ENCODE measurements at regions not wholly inside any gene's neighbourhood (a gene's known extent, or its start where the extent isn't known, plus 50 kb on each side); places are given as distances from the start of the nearest gene placed in this dataset.

DNA sequence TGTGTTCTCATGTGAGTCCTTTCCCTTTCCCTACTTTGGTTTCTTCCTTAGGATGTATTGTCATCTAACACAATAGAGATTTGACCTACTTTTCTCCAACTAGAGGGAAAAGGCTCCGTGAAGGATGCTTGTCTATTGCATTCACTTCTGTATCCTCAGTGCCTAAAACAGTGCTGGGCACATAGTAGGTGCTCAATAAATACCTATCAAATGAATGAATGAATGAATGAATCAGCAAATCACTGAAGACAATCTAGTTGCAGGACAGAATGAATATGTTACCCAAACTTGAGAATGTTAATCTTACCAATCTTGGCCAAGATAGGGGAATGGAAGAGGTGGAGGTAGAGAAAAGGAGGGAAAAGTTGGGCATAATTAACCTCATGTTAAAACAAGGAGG, 131.2 kb upstream of the FOXN2 start:
- TF ChIP-seq POLR2A (IDR thresholded peaks at IDR 0.05; ENCODE audit: low read length), result no peak
- no peak for TF ChIP-seq GATA1 (IDR thresholded peaks at IDR 0.05; ENCODE audit: low read depth, low read length)
